GM18508 (cell line): ENCODE measurements at regions not wholly inside any gene's neighbourhood (a gene's known extent, or its start where the extent isn't known, plus 50 kb on each side); places are given as distances from the start of the nearest gene placed in this dataset.
"Not testable (repeated sequence)": the region's sequence is repeated elsewhere in the genome, so short reads cannot be mapped to it uniquely, and the experiment has no call there.

ENCODE experiments used
- ATAC-seq: cut with Tn5 transposase; IDR thresholded peaks from one replicate; pipeline ENCODE4 v1.9.1; 2021; ENCODE audit warnings: moderate number of reproducible peaks; ENCODE audit not compliant: insufficient read depth, unreplicated experiment

DNA sequence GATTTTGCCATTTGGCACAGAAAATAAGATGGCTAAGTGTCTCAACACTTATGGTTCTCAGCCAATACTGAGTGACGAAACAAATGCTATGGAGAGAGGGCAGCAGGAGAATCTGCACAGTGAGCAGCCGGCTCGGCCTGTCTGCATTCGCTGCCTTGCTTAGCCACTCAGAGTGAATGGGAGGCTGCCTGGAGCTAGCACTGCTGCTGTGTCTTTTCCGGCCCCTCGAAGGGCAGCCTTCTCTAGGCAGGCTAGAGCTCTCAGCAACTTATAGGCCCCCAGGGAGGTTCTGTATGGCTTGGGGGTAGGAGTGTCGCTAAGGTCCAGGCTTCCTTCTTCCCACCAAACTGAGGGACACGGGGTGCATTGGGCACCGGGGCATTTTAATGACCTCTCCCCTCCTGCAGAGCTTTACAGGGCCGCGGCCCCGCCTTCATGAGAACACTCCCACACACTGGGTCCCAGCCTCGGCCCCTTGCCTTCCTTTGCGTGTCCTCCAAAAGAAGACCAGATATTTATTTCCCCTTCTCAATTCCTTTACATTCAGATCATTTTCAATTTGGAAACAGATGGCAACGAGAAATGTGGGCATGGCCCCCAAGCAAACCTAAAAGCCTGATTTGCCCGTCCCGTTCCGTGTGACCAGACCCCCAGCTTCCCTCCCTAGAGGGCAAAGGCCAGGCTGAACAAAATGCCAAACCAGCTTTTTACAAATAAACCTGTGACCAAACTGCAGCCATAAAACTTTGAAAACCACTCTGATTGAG lies 670.9 kb downstream of the TOX3 start:
- no peak for ATAC-seq

GRCh38 chr16:51872524-51872923 lies 674.4 kb downstream of the TOX3 start:
- ATAC-seq: no peak

GRCh38 chr16:51870296-51870854 lies 676.6 kb downstream of the TOX3 start:
- ATAC-seq: no peak

GRCh38 chr16:51869176-51869575 lies 677.8 kb downstream of the TOX3 start:
- ATAC-seq: no peak

- ATAC-seq: no peak
These were observed 678.3 kb downstream of the TOX3 start for GRCh38 chr16:51868631-51869030.

DNA sequence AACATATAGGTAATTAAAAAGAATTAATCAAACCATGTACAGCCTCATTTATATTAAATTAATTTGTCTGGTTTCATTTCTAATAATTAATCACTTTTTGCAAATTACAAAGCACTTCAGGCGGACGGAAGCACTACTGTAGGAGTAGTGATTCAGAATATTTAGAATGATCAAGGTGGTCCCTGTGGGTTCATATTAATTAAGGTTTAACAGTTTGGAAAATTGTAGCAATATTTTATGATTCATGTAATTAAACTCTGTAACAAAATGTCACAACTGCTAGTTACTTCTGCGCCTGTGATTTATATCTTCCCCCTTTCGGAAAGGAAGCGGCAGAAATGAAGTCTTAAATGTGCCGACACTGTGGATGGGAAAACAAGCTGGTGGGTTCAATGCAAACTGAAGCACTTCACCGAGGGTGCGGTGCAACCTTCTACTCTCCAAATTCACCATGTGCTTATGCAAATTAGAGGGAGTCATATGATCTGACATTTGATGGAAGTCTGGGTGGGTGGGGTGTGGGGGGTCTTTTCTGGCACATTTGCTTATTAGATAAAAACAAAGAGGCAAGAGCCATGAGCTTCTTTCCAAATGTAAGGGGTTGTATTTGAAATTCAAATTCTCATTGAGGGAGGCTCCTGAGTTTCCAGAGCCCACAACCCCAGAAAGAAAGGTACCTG lies 679.4 kb downstream of the TOX3 start:
- no peak for ATAC-seq

- no peak for ATAC-seq
These were observed 682.4 kb downstream of the TOX3 start for GRCh38 chr16:51864575-51864974.

- ATAC-seq: no peak
These were observed 692.5 kb downstream of the TOX3 start for GRCh38 chr16:51854401-51854951.

- ATAC-seq: no peak
These were observed 693.4 kb downstream of the TOX3 start for GRCh38 chr16:51853586-51853985.

- ATAC-seq: no peak
These were observed 694.1 kb downstream of the TOX3 start for GRCh38 chr16:51852892-51853291.

GRCh38 chr16:51851111-51851510 lies 695.8 kb downstream of the TOX3 start:
- no peak for ATAC-seq

DNA sequence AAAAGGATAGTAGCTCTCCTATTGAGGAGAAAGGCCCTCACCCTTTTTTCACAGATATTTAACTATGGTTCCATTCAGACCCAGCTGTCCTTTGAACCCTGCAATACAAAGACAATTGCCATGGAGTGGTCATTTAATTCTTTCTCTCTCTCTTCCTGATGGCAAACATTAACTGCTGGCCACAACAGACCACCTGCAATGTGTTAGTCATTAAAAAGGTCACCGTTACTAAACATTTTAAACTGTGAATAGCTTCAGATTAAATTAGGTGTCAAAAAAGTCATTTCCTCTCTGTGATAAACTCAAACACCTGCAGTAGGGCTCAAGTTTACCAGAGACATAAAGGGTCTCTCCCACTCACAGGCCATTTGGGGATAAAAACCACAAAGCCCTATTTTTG lies 697.2 kb downstream of the TOX3 start:
- no peak for ATAC-seq

DNA sequence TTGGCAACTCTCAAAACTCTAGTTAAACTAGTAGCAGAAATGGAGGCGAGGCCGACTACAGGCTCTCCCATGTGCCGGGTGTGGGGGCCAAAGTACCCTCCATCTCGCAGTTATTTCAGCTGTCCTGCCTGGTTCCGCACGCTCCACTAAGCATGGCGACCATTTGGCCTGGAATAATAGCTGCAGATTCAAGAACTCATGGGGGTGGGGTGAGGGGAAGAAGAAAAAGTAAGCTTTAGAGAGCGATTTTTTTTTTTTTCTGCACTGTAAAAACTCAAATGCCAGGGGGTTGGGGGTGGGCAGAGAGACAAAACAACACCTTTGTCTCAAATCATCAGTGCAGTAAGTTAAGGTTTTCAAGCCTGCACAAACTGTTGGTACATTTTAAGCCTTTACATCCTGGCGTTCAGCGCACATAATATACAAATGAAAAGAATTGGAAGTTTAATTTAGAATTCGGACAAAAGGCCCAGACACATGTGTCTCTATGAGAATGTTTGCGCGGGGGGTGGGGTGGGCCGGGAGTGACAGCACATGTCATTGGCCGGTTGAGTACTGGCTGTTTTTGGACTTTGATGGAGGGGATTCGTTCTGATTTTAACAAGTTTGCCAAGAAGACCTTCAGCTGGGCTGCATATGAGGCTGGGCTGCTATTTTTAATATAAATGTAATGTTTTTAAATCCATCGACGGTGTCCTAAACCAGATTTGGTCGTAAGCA lies 694.7 kb upstream of the SALL1 start:
- no peak for ATAC-seq

- no peak for ATAC-seq
These were observed 688.8 kb upstream of the SALL1 start for GRCh38 chr16:51839727-51840462.

DNA sequence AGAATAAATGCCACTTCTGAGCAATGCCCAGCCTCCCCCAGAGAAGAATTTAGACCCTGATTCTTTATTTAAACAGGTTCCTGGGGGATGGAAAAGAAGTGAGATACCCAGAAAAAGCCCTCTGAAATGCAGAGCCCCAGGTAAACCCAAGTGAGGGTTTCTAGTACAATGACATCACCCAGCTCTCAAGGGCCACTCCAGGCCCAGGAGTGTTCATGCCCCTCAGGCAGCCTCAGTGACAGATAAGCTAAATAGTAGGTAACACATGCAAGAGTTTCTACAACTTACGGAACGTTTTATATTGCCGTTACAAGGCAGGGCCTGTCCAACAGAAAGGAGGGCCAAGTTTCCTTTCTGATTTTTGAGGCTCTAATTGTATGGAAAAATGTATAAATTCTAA lies 683.7 kb upstream of the SALL1 start:
- no peak for ATAC-seq

- ATAC-seq: no peak
These were observed 683.1 kb upstream of the SALL1 start for GRCh38 chr16:51834133-51834532.

DNA sequence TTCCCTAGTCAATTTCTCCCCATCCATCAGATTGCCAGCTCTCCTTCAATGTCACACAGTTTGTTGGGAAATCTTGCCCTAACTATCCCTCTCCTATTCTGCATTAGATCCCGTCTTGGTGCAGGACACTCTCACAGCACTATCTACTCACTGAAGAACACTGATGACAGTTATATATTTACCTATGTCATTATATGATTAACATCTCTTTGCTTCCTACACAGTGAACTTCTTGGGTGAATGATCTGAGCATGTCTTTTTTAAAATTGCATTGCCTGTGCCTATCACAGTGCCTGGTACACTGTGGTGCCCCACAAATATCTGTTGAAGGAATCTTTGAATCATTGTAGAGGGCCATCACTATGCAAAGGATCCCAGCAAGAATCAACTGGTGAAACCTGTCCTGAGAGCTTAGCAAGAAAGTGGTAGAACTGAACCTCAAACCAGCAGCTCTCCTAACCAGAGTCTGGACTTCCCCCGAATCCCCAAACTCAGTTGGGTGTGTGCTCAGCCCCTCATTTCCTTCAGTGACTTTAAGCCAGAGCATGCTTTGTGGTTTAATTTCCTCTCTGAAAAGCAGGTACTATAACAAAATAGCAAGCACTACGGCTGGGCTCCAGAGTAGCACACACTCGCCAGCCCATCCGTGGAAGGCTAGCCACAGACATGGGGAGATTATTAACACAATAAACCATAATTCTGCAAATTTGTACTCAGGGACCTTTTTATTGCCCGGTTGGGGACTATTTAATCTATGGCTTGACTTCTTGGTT lies 680.7 kb upstream of the SALL1 start:
- ATAC-seq: no peak

DNA sequence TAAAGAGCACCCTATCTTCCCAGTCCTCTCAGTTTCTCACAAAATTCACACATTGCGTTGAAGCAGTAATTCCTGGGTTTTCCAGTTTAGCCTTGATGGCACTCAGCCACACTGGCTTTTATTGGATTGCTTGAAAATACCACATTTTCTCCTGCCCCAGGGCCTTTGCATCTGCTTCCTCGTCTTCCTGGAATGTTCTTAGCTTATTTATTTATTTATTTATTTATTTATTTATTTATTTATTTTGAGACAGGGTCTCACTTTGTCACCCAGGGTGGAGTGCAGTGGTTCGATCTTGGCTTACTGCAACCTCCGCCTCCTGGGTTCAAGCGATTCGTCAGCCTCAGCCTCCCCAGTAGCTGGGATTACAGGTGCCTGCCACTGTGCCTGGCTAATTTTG lies 680.0 kb upstream of the SALL1 start:
- ATAC-seq: not testable (repeated sequence)

- ATAC-seq: no peak
These were observed 674.7 kb upstream of the SALL1 start for GRCh38 chr16:51825779-51826178.
